ENCODE measurements at regions not wholly inside any gene's neighbourhood (a gene's known extent, or its start where the extent isn't known, plus 50 kb on each side); places are given as distances from the start of the nearest gene placed in this dataset.
"Not testable (repeated sequence)": the region's sequence is repeated elsewhere in the genome, so short reads cannot be mapped to it uniquely, and the experiment has no call there.

GRCh38 chr4:22614114-22614513, 78.6 kb upstream of the GBA3 start:
- Histone ChIP-seq H3K4me3 (ENCODE audit: low read depth, low read length, poor library complexity, severe bottlenecking) (no peak overlapping the region), H3K27me3 (replicated peaks; ENCODE audit: insufficient read depth, low read depth, low read length, poor library complexity) (no peaks in the 10 kb centered on the region), H3K36me3 (ENCODE audit: insufficient read depth, low read length, poor library complexity, severe bottlenecking) (no peaks in the 10 kb centered on the region), H3K4me1 (ENCODE audit: insufficient read depth, low read length, poor library complexity, severe bottlenecking) (no peaks in the 10 kb centered on the region), H3K9me3 (ENCODE audit: low read depth, low read length, poor library complexity, severe bottlenecking) (no peaks in the 10 kb centered on the region), H3K27ac (ENCODE audit: low read depth, low read length, poor library complexity, severe bottlenecking) (no peak overlapping the region)
- no peak for DNase-seq (ENCODE audit: low spot score)
- BruUV-seq (replicated peaks), result no TSS peak
- TF ChIP-seq CTCF (conservative IDR thresholded peaks at IDR 0.05; ENCODE audit: low read depth, low read length) (no peak), EZH2 (IDR thresholded peaks at IDR 0.05; ENCODE audit: borderline replicate concordance, low read depth, low read length, poor library complexity, severe bottlenecking) (no peak)
- CTCF ChIA-PET, result no interaction called here
- intact Hi-C loops (cut with micrococcal nuclease; ENCODE audit: unreplicated experiment), result no loop called here
- POLR2A ChIA-PET (ENCODE audit: low non-redundant PET), result no interaction called here

GRCh38 chr4:22616516-22616915, 76.2 kb upstream of the GBA3 start:
- Histone ChIP-seq H3K9me3 (ENCODE audit: low read depth, low read length, poor library complexity, severe bottlenecking) (no peaks in the 10 kb centered on the region), H3K4me3 (ENCODE audit: low read depth, low read length, poor library complexity, severe bottlenecking) (no peak overlapping the region), H3K27ac (ENCODE audit: low read depth, low read length, poor library complexity, severe bottlenecking) (no peak overlapping the region), H3K27me3 (replicated peaks; ENCODE audit: insufficient read depth, low read depth, low read length, poor library complexity) (no peaks in the 10 kb centered on the region), H3K4me1 (ENCODE audit: insufficient read depth, low read length, poor library complexity, severe bottlenecking) (no peaks in the 10 kb centered on the region), H3K36me3 (ENCODE audit: insufficient read depth, low read length, poor library complexity, severe bottlenecking) (no peaks in the 10 kb centered on the region)
- POLR2A ChIA-PET (ENCODE audit: low non-redundant PET), result no interaction called here
- no TSS peak for BruUV-seq (replicated peaks)
- CTCF ChIA-PET, result no interaction called here
- DNase-seq (ENCODE audit: low spot score), result no peak
- intact Hi-C loops (cut with micrococcal nuclease; ENCODE audit: unreplicated experiment), result no loop called here
- TF ChIP-seq EZH2 (IDR thresholded peaks at IDR 0.05; ENCODE audit: borderline replicate concordance, low read depth, low read length, poor library complexity, severe bottlenecking) (no peak), CTCF (conservative IDR thresholded peaks at IDR 0.05; ENCODE audit: low read depth, low read length) (no peak)

- CTCF ChIA-PET; POLR2A ChIA-PET (ENCODE audit: low non-redundant PET): not testable (repeated sequence)
Measured at GRCh38 chr4:22620144-22620543, 72.6 kb upstream of the GBA3 start.

GRCh38 chr4:22621970-22622369, 70.8 kb upstream of the GBA3 start:
- H3K4me3 ChIP-seq (ENCODE audit: low read depth, low read length, poor library complexity, severe bottlenecking); CTCF ChIA-PET; H3K36me3 ChIP-seq (ENCODE audit: insufficient read depth, low read length, poor library complexity, severe bottlenecking); DNase-seq (ENCODE audit: low spot score); POLR2A ChIA-PET (ENCODE audit: low non-redundant PET); H3K27ac ChIP-seq (ENCODE audit: low read depth, low read length, poor library complexity, severe bottlenecking); intact Hi-C loops (cut with micrococcal nuclease; ENCODE audit: unreplicated experiment); H3K4me1 ChIP-seq (ENCODE audit: insufficient read depth, low read length, poor library complexity, severe bottlenecking); H3K9me3 ChIP-seq (ENCODE audit: low read depth, low read length, poor library complexity, severe bottlenecking); BruUV-seq (replicated peaks); H3K27me3 ChIP-seq (replicated peaks; ENCODE audit: insufficient read depth, low read depth, low read length, poor library complexity): not testable (repeated sequence)

More at GRCh38 chr4:22620144-22620543, 72.6 kb upstream of the GBA3 start:
- H3K4me3 ChIP-seq (ENCODE audit: low read depth, low read length, poor library complexity, severe bottlenecking); H3K27me3 ChIP-seq (replicated peaks; ENCODE audit: insufficient read depth, low read depth, low read length, poor library complexity); DNase-seq (ENCODE audit: low spot score); intact Hi-C loops (cut with micrococcal nuclease; ENCODE audit: unreplicated experiment); BruUV-seq (replicated peaks); H3K27ac ChIP-seq (ENCODE audit: low read depth, low read length, poor library complexity, severe bottlenecking); H3K9me3 ChIP-seq (ENCODE audit: low read depth, low read length, poor library complexity, severe bottlenecking); H3K4me1 ChIP-seq (ENCODE audit: insufficient read depth, low read length, poor library complexity, severe bottlenecking); H3K36me3 ChIP-seq (ENCODE audit: insufficient read depth, low read length, poor library complexity, severe bottlenecking): not testable (repeated sequence)

GRCh38 chr4:22624002-22624401, 68.7 kb upstream of the GBA3 start:
- intact Hi-C loops (cut with micrococcal nuclease; ENCODE audit: unreplicated experiment); H3K4me1 ChIP-seq (ENCODE audit: insufficient read depth, low read length, poor library complexity, severe bottlenecking); H3K36me3 ChIP-seq (ENCODE audit: insufficient read depth, low read length, poor library complexity, severe bottlenecking); H3K4me3 ChIP-seq (ENCODE audit: low read depth, low read length, poor library complexity, severe bottlenecking); H3K9me3 ChIP-seq (ENCODE audit: low read depth, low read length, poor library complexity, severe bottlenecking); H3K27me3 ChIP-seq (replicated peaks; ENCODE audit: insufficient read depth, low read depth, low read length, poor library complexity); H3K27ac ChIP-seq (ENCODE audit: low read depth, low read length, poor library complexity, severe bottlenecking); CTCF ChIA-PET; DNase-seq (ENCODE audit: low spot score); BruUV-seq (replicated peaks); POLR2A ChIA-PET (ENCODE audit: low non-redundant PET): not testable (repeated sequence)
